PC-9 (cell line): ENCODE measurements at regions not wholly inside any gene's neighbourhood (a gene's known extent, or its start where the extent isn't known, plus 50 kb on each side); places are given as distances from the start of the nearest gene placed in this dataset.

Experiments
- BruUV-seq: library from RNA; stranded (reverse); fragments of 400-500 nt; replicated peaks from 2 replicates; lab custom pipeline; 2021; lab: Mats Ljungman, UMichigan
- CTCF ChIA-PET: fragments of 300-600 bp; sonication (Branson Sonifier 250); formaldehyde crosslinking; loops from one replicate; lab custom pipeline; 2022; ENCODE audit warnings: antibody characterized with exemption; lab: Charles Lee
- POLR2A ChIA-PET: fragments of 300-600 bp; sonication (Branson Sonifier 250); formaldehyde crosslinking; loops from one replicate; lab custom pipeline; 2022; ENCODE audit warnings: antibody characterized with exemption; ENCODE audit not compliant: unreplicated experiment; lab: Charles Lee
- DNase-seq, 2 experiments: peaks; one replicate each; pipeline versions ENCODE4 v3.0.0 to v3.0.0-alpha.2; 2015 to 2022; ENCODE audit warnings: mixed read lengths in 1 of 2
- H2AFZ ChIP-seq: fragments of 200-600 bp; sonication (generic); 2 replicates; pipeline ENCODE4 v1.8.1; 2017; ENCODE audit warnings: antibody characterized with exemption
- H3F3A ChIP-seq: fragments of 200-600 bp; sonication (generic); 2 replicates; pipeline ENCODE4 v1.8.1; 2017; ENCODE audit warnings: antibody characterized with exemption, mild to moderate bottlenecking, low read depth; ENCODE audit not compliant: insufficient read depth
- H3K27ac ChIP-seq: fragments of 200-600 bp; sonication (generic); 2 replicates; pipeline ENCODE4 v1.6.1; 2016; ENCODE audit warnings: mixed run types
- H3K27me3 ChIP-seq: fragments of 200-600 bp; sonication (generic); 2 replicates; pipeline ENCODE4 v1.6.1; 2016; ENCODE audit warnings: low read depth, mixed run types; ENCODE audit not compliant: insufficient read depth
- H3K36me3 ChIP-seq: fragments of 200-600 bp; sonication (generic); 2 replicates; pipeline ENCODE4 v1.6.1; 2016; ENCODE audit warnings: low read depth, mixed run types
- H3K4me1 ChIP-seq: fragments of 200-600 bp; sonication (generic); replicated peaks from 2 replicates; pipeline ENCODE4 v1.6.1; 2016; ENCODE audit warnings: mixed run types; ENCODE audit not compliant: insufficient read depth
- H3K4me2 ChIP-seq: fragments of 200-600 bp; sonication (generic); 2 replicates; pipeline ENCODE4 v1.6.1; 2017; ENCODE audit warnings: mixed run types
- H3K4me3 ChIP-seq: fragments of 200-600 bp; sonication (generic); 2 replicates; pipeline ENCODE4 v1.6.1; 2016; ENCODE audit warnings: mixed run types
- H3K79me2 ChIP-seq: fragments of 200-600 bp; sonication (generic); 2 replicates; pipeline ENCODE4 v1.6.1; 2017; ENCODE audit warnings: low read depth, mixed run types
- H3K9me2 ChIP-seq: fragments of 200-600 bp; sonication (generic); 2 replicates; pipeline ENCODE4 v1.8.1; 2017; ENCODE audit warnings: mild to moderate bottlenecking; ENCODE audit not compliant: insufficient read depth
- H3K9me3 ChIP-seq: fragments of 200-600 bp; sonication (generic); 2 replicates; pipeline ENCODE4 v1.8.1; 2016; ENCODE audit warnings: low read depth; ENCODE audit not compliant: insufficient read depth
- H4K20me1 ChIP-seq: fragments of 200-600 bp; sonication (generic); 2 replicates; pipeline ENCODE4 v1.8.1; 2017; ENCODE audit not compliant: insufficient read depth
- EZH2 ChIP-seq: fragments of 200-600 bp; sonication (generic); IDR thresholded peaks from 2 replicates; pipeline ENCODE4 v1.8.0; 2017; ENCODE audit warnings: antibody characterized with exemption, low read depth
- intact Hi-C: fragments of 100-400 bp; cut with micrococcal nuclease; formaldehyde crosslinking; loops from one replicate; pipeline ENCODE4 v1.10.0; 2022; ENCODE audit not compliant: unreplicated experiment
- TF ChIP-seq, protein P1 (sequence below): fragments of 200-600 bp; sonication (generic); conservative IDR thresholded peaks from 2 replicates; pipeline ENCODE4 v1.6.1; 2017; ENCODE audit warnings: mixed run types, antibody characterized with exemption, mild to moderate bottlenecking, moderate library complexity

DNA sequence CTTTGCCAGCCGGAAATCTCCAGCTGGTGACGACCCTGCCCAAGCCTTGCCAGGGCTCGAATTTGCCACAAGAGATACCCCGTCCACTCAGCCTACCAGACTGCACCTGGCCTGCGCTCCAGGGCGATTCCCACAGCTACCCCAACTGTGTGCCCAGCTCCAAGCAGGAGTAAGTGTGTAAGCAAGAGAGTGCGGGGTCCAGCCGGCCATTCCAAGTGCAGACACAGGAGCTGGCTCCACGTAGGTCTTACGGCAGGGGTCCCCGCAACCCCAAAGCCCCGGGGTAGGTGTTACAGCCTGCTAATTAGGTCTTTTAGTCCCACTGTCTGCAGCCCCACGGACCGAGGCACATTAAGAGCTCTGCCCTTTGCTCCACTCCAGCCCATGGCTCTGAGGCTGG, 1305.2 kb downstream of the ARAP2 start:
- Histone ChIP-seq H3K27me3 (no peaks in the 10 kb centered on the region), H3K79me2 (no peaks in the 10 kb centered on the region), H3K36me3 (no peaks in the 10 kb centered on the region), H3K4me1 (no peaks in the 10 kb centered on the region), H2AFZ (no peak overlapping the region), H3K9me2 (no peaks in the 10 kb centered on the region), H3K27ac (no peak overlapping the region), H3K9me3 (no peaks in the 10 kb centered on the region), H4K20me1 (no peaks in the 10 kb centered on the region), H3F3A (no peaks in the 10 kb centered on the region), H3K4me3 (no peak overlapping the region), H3K4me2 (no peak overlapping the region)
- no peak for TF ChIP-seq EZH2
- TF ChIP-seq, protein P1, sequence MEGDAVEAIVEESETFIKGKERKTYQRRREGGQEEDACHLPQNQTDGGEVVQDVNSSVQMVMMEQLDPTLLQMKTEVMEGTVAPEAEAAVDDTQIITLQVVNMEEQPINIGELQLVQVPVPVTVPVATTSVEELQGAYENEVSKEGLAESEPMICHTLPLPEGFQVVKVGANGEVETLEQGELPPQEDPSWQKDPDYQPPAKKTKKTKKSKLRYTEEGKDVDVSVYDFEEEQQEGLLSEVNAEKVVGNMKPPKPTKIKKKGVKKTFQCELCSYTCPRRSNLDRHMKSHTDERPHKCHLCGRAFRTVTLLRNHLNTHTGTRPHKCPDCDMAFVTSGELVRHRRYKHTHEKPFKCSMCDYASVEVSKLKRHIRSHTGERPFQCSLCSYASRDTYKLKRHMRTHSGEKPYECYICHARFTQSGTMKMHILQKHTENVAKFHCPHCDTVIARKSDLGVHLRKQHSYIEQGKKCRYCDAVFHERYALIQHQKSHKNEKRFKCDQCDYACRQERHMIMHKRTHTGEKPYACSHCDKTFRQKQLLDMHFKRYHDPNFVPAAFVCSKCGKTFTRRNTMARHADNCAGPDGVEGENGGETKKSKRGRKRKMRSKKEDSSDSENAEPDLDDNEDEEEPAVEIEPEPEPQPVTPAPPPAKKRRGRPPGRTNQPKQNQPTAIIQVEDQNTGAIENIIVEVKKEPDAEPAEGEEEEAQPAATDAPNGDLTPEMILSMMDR: no peak
- BruUV-seq: no TSS peak
- ChIA-PET POLR2A (no interaction called here), CTCF (no interaction called here)
- no peak for DNase-seq
- intact Hi-C loops: no loop called here

DNA sequence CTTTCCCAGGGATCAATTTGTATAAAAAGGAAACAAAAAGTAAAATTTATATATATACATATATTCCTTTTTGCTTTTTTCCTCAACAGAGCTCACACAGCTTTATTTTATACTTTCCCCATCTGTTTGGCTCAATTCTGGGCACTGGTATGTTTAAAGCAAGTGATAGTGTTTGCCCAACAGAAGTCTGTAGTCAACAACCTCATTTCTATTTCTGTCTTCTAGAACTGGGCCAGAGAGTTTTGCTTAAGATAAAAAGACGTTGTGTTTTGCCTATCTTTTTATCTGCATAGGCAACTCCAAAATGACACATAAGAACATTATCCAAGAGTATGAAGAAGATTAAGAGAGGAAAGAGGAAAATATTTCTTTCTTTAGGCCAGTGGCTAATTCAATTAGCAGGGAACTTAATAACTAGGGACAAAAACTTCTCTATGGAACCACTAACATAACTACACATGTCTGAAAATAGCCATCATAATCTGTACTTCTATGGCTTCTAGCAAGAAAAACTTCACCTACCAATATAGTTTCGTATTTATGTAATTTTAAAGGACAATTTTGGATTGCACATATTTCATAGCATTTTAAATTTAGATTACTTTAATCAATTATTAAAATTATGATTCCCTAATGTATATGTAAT, 1300.5 kb downstream of the ARAP2 start:
- Histone ChIP-seq H4K20me1 (no peaks in the 10 kb centered on the region), H2AFZ (no peak overlapping the region), H3K27me3 (no peaks in the 10 kb centered on the region), H3K4me2 (no peak overlapping the region), H3K9me2 (no peaks in the 10 kb centered on the region), H3F3A (no peaks in the 10 kb centered on the region), H3K4me1 (no peaks in the 10 kb centered on the region), H3K79me2 (no peaks in the 10 kb centered on the region), H3K4me3 (no peak overlapping the region), H3K9me3 (no peaks in the 10 kb centered on the region), H3K36me3 (no peaks in the 10 kb centered on the region), H3K27ac (no peak overlapping the region)
- no TSS peak for BruUV-seq
- POLR2A ChIA-PET: no interaction called here
- no peak for DNase-seq
- no peak for TF ChIP-seq EZH2
- TF ChIP-seq, protein P1: no peak
- CTCF ChIA-PET: no interaction called here
- intact Hi-C loops: no loop called here

DNA sequence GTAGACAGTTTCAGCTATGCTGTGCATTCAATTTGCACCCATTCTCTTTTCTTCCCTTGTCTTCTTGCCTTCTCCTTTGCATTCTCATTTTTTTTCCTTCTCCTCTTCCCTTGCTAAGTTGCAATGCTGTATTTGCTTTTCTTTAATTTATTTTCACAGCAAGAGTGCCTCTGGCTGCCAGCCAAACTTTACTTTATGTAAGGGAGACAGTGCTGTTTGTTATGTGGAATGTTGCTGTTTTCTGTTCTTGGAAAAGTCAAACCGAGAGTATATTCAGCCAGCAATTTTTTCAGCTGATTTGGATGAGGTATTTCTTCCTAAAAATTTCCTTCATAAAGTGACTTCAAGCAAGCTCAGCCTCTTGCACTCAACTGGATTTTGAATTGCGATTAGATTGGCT, 1293.4 kb downstream of the ARAP2 start:
- intact Hi-C loops: no loop called here
- no TSS peak for BruUV-seq
- Histone ChIP-seq H3K27ac (no peak overlapping the region), H3K4me1 (no peaks in the 10 kb centered on the region), H2AFZ (no peak overlapping the region), H4K20me1 (no peaks in the 10 kb centered on the region), H3K79me2 (no peaks in the 10 kb centered on the region), H3K36me3 (no peaks in the 10 kb centered on the region), H3K4me2 (no peak overlapping the region), H3K9me3 (no peaks in the 10 kb centered on the region), H3K4me3 (no peak overlapping the region), H3F3A (no peaks in the 10 kb centered on the region), H3K9me2 (no peaks in the 10 kb centered on the region), H3K27me3 (no peaks in the 10 kb centered on the region)
- POLR2A ChIA-PET: no interaction called here
- CTCF ChIA-PET: no interaction called here
- no peak for DNase-seq
- TF ChIP-seq EZH2: no peak
- TF ChIP-seq, protein P1: no peak
